Mesenchymal stem cell (in vitro differentiated cells and primary cell): ENCODE measurements at regions not wholly inside any gene's neighbourhood (a gene's known extent, or its start where the extent isn't known, plus 50 kb on each side); places are given as distances from the start of the nearest gene placed in this dataset.
"Not testable (repeated sequence)": the region's sequence is repeated elsewhere in the genome, so short reads cannot be mapped to it uniquely, and the experiment has no call there.

Source experiments
- DNase-seq: peaks from one replicate; pipeline ENCODE4 v3.0.0-alpha.2; 2013
- H2AFZ ChIP-seq: one replicate; pipeline ENCODE4 v1.6.1; 2013; ENCODE audit warnings: low read depth, mild to moderate bottlenecking, control low read depth, inconsistent platforms, low read length, moderate library complexity
- H2AK5ac ChIP-seq: 2 replicates; pipeline ENCODE4 v1.6.1; 2013; ENCODE audit warnings: low read length, moderate library complexity, mild to moderate bottlenecking, inconsistent platforms; ENCODE audit not compliant: severe bottlenecking
- H2BK120ac ChIP-seq: one replicate; pipeline ENCODE4 v1.6.1; 2013; ENCODE audit warnings: low read depth, mild to moderate bottlenecking, inconsistent platforms, low read length, moderate library complexity
- H2BK12ac ChIP-seq, 2 experiments: one replicate each; pipeline ENCODE4 v1.6.1; 2013; ENCODE audit warnings: inconsistent platforms in 2 of 2, low read length in 2 of 2, mild to moderate bottlenecking in 2 of 2, moderate library complexity in 2 of 2, control low read depth in 1 of 2
- H2BK15ac ChIP-seq: one replicate; pipeline ENCODE4 v1.6.1; 2013; ENCODE audit warnings: mild to moderate bottlenecking, low read depth, inconsistent platforms; ENCODE audit not compliant: poor library complexity, severe bottlenecking
- H2BK5ac ChIP-seq: 2 replicates; pipeline ENCODE4 v1.6.1; 2013; ENCODE audit warnings: low read depth, mild to moderate bottlenecking, low read length, control low read depth, inconsistent platforms; ENCODE audit not compliant: poor library complexity, severe bottlenecking
- H3K14ac ChIP-seq, 2 experiments: one replicate each; pipeline ENCODE4 v1.6.1; 2013; ENCODE audit warnings: inconsistent platforms in 2 of 2, low read length in 2 of 2, control low read depth in 1 of 2, mild to moderate bottlenecking in 1 of 2, moderate library complexity in 1 of 2
- H3K18ac ChIP-seq, 2 experiments: one replicate each; pipeline ENCODE4 v1.6.1; 2013; ENCODE audit warnings: inconsistent platforms in 2 of 2, low read length in 2 of 2, control low read depth in 1 of 2, low read depth in 1 of 2, mild to moderate bottlenecking in 1 of 2
- H3K23ac ChIP-seq, 2 experiments: one replicate each; pipeline ENCODE4 v1.6.1; 2013; ENCODE audit warnings: inconsistent platforms in 2 of 2, low read length in 2 of 2, mild to moderate bottlenecking in 2 of 2, moderate library complexity in 2 of 2, control low read depth in 1 of 2
- H3K27ac ChIP-seq: 2 replicates; pipeline ENCODE4 v1.5.1; 2013; ENCODE audit warnings: mild to moderate bottlenecking, moderate library complexity, low read length, control low read depth, inconsistent platforms; ENCODE audit not compliant: poor library complexity, severe bottlenecking
- H3K27me3 ChIP-seq, 2 experiments: 2 replicates each; pipeline versions ENCODE4 v1.6.1 to v1.7.0; 2013; ENCODE audit warnings: low read length in 2 of 2, mild to moderate bottlenecking in 2 of 2, moderate library complexity in 2 of 2, control low read depth in 1 of 2, inconsistent platforms in 1 of 2; ENCODE audit not compliant: control insufficient read depth in 1 of 2, insufficient read depth in 1 of 2
- H3K36me3 ChIP-seq, 2 experiments: 2 replicates each; pipeline versions ENCODE4 v1.6.1 to v1.7.0; 2013; ENCODE audit warnings: low read length in 2 of 2, control low read depth in 1 of 2, inconsistent platforms in 1 of 2, low read depth in 1 of 2, mild to moderate bottlenecking in 1 of 2; ENCODE audit not compliant: insufficient read depth in 2 of 2, control insufficient read depth in 1 of 2
- H3K4ac ChIP-seq, 2 experiments: one replicate each; pipeline ENCODE4 v1.6.1; 2013; ENCODE audit warnings: inconsistent platforms in 2 of 2, low read length in 2 of 2, mild to moderate bottlenecking in 2 of 2, moderate library complexity in 2 of 2, control low read depth in 1 of 2, low read depth in 1 of 2
- H3K4me1 ChIP-seq: 2 replicates; pipeline ENCODE4 v1.6.1; 2013; ENCODE audit warnings: low read depth, low read length, control low read depth; ENCODE audit not compliant: control insufficient read depth, insufficient read depth
- H3K4me2 ChIP-seq: 2 replicates; pipeline ENCODE4 v1.6.1; 2013; ENCODE audit warnings: low read length, mild to moderate bottlenecking, inconsistent platforms; ENCODE audit not compliant: poor library complexity, severe bottlenecking
- H3K4me3 ChIP-seq, 2 experiments: 2 replicates each; pipeline versions ENCODE4 v1.5.1 to v1.7.0; 2013; ENCODE audit warnings: low read length in 2 of 2, mild to moderate bottlenecking in 2 of 2, control low read depth in 1 of 2, low read depth in 1 of 2; ENCODE audit not compliant: insufficient read depth in 1 of 2
- H3K79me1 ChIP-seq: replicated peaks from 2 replicates; pipeline ENCODE4 v1.6.1; 2013; ENCODE audit warnings: mild to moderate bottlenecking, control low read depth, low read length, inconsistent platforms; ENCODE audit not compliant: poor library complexity, severe bottlenecking
- H3K9ac ChIP-seq: 2 replicates; pipeline ENCODE4 v1.7.0; 2013; ENCODE audit warnings: mild to moderate bottlenecking, low read length, moderate library complexity
- H3K9me3 ChIP-seq: 2 replicates; pipeline ENCODE4 v1.7.0; 2013; ENCODE audit warnings: mild to moderate bottlenecking, low read length; ENCODE audit not compliant: control insufficient read depth
- H4K8ac ChIP-seq: one replicate; pipeline ENCODE4 v1.6.1; 2013; ENCODE audit warnings: inconsistent platforms, mild to moderate bottlenecking, low read length, moderate library complexity
- H4K91ac ChIP-seq: one replicate; pipeline ENCODE4 v1.6.1; 2013; ENCODE audit warnings: mild to moderate bottlenecking, low read length, inconsistent platforms
- WGBS: methylation state at CpG from one replicate; pipeline ENCODE4 v1.1.7; 2013; ENCODE audit warnings: mixed read lengths; 5-methylcytosine and 5-hydroxymethylcytosine counted together

DNA sequence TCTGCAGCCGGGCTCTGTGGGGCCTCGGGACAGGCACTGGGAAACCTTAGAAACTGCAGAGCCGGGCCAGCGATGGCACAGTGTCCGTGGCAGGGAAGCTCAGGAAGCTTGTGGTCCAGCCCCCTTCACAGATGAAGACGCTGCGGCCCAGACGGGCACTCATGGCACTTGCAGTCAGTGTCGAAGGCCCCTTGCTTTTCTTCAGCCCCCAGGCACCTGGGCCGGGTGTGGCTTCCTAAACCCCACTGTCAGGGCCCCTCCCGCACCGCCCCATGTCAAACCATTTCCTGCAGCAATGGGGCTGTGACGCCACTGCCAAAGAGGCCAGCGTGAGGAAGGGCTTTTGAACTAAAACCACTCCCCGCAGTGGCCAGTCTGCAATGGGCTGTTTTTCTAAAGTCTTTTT, 164.0 kb downstream of the LAT start:
- peak overlapping the region; percentile 30 for H4K8ac ChIP-seq
- no peaks in the 10 kb centered on the region for H3K79me1 ChIP-seq
- no peak overlapping the region for H3K27ac ChIP-seq
- H3K9ac ChIP-seq = no peak overlapping the region
- H4K91ac ChIP-seq = no peak overlapping the region
- WGBS = 86% methylated on average over 15 of the region's 15 CpGs
- no peak overlapping the region for H2BK15ac ChIP-seq
- no peak overlapping the region for H3K23ac ChIP-seq
- no peaks in the 10 kb centered on the region for H3K4me1 ChIP-seq
- H3K4me2 ChIP-seq = no peak overlapping the region
- H3K4me3 ChIP-seq = no peak overlapping the region
- no peak for DNase-seq
- H3K4ac ChIP-seq = no peak overlapping the region
- H2BK120ac ChIP-seq = no peak overlapping the region
- no peak overlapping the region for H2BK5ac ChIP-seq
- H2AK5ac ChIP-seq = no peak overlapping the region
- H3K14ac ChIP-seq = no peak overlapping the region
- H3K36me3 ChIP-seq = no peaks in the 10 kb centered on the region
- no peak overlapping the region for H2BK12ac ChIP-seq
- no peaks in the 10 kb centered on the region for H3K27me3 ChIP-seq
- H2AFZ ChIP-seq = no peak overlapping the region
- H3K18ac ChIP-seq = no peak overlapping the region
- no peaks in the 10 kb centered on the region for H3K9me3 ChIP-seq

DNA sequence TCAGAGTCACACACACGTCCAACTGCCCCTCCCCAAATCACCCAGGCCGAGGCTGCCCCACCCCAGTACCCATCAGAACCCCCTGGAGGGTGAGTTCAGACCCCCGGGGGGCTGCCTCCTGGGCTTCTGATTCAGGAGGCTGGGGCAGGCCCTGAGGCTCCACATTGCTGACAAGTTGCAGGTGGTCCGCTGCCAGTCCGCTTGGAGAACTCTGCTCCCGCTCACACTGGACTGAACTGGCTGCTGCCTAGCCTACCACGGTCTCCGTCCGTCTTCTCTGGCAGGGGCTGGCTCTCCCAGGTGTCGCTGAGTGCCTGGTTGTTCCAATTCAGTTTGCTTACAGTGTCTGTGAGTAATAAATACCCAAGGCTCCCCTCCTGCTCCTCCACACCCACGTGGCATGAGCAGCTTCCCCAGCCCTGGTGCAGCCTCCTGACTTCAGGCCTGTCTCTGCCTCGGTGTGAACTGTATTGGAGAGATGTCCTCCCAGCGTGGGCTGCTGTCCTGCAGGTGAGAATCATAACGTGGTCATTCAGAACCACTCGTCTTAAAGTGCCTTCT, 163.4 kb downstream of the LAT start:
- Histone ChIP-seq H3K36me3 (no peaks in the 10 kb centered on the region), H2BK15ac (no peak overlapping the region), H3K4ac (no peak overlapping the region), H2BK120ac (no peak overlapping the region), H3K4me1 (no peaks in the 10 kb centered on the region), H2AK5ac (no peak overlapping the region), H3K4me2 (no peak overlapping the region), H3K4me3 (no peak overlapping the region), H3K18ac (no peak overlapping the region), H2BK5ac (no peak overlapping the region), H3K9me3 (no peaks in the 10 kb centered on the region), H3K27ac (no peak overlapping the region), H2AFZ (no peak overlapping the region), H3K9ac (no peak overlapping the region), H4K8ac (no peak overlapping the region), H3K14ac (peak overlapping the region in 1 of 2 experiments; percentile 36), H3K27me3 (no peaks in the 10 kb centered on the region), H4K91ac (no peak overlapping the region), H2BK12ac (no peak overlapping the region), H3K79me1 (no peaks in the 10 kb centered on the region), H3K23ac (no peak overlapping the region)
- 81% methylated on average over 15 of the region's 15 CpGs for WGBS
- no peak for DNase-seq

DNA sequence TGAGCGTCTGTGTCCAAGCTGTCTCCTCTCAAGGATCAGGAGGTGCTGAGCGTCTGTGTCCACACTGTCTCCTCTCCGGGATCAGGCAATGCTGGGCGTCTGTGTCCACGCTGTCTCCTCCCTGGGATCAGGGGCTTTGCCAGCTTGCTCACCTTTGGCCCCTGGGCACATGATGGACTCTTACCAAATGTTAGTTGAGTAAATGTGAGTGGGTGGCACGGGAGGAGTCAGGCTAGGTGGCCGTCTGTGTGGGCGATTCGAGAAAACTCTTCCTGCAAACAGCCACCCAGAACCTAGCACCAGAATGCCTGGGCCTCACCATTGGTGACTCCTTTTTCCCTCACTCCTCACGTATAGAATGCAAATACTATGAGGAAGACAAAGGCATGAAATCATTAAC, 162.9 kb downstream of the LAT start:
- not testable (repeated sequence) for H3K23ac ChIP-seq, H3K4me1 ChIP-seq, H3K9me3 ChIP-seq, H4K8ac ChIP-seq, H2BK120ac ChIP-seq, H2AFZ ChIP-seq, DNase-seq, H2BK12ac ChIP-seq, H3K4ac ChIP-seq, H2AK5ac ChIP-seq, H2BK15ac ChIP-seq, H3K4me2 ChIP-seq, H3K36me3 ChIP-seq, H3K9ac ChIP-seq, H3K14ac ChIP-seq, H3K18ac ChIP-seq, H4K91ac ChIP-seq, H2BK5ac ChIP-seq, H3K27me3 ChIP-seq, H3K4me3 ChIP-seq, H3K79me1 ChIP-seq, H3K27ac ChIP-seq
- WGBS = 95% methylated on average over 6 of the region's 10 CpGs

DNA sequence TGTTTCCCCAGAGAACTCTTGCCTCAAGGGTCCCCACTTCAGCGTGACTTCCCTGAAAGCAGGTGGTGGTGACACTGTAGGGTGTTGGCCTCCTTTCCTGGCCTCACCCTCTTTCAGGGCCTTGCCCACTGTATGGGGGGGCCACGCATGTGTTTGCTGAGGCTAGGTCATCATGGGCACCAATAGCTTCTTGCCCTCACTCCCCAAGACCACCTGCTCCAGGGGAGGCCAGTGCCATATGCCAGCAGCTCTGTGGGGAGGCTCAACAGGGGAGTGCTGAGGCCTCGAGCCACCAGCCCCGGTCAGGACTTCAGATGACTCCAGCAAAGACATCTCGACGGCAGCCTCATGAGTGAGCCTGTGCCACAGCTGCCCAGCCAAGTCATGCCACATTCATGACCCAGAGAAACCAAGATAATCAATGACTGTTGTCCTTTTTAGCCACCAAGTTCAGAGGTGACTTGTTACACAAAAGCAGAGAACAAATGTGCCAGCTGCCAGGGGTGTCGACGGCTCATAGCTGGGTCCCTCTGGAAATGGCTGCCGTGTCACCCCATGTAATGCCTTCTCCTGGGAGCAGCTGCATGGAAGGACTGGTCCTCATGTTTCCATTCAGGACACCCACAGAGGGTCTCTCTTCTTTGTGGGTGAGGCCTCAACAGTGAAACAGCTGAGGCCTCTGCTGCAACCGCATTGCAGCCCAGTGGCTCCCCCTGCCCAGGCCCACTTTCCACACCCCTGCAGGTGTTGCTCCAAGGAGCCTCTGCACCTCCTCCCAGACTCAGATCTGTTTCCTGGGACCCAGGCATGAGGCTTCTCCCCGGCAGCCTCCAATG, 162.2 kb downstream of the LAT start:
- H3K79me1 ChIP-seq, H2AK5ac ChIP-seq, H4K91ac ChIP-seq, H4K8ac ChIP-seq, H3K4ac ChIP-seq, H3K23ac ChIP-seq, H2BK120ac ChIP-seq, H3K4me3 ChIP-seq, H3K27me3 ChIP-seq, H3K9ac ChIP-seq, H3K9me3 ChIP-seq, H3K4me1 ChIP-seq, H2AFZ ChIP-seq, H2BK12ac ChIP-seq, H2BK15ac ChIP-seq, H2BK5ac ChIP-seq, H3K4me2 ChIP-seq, DNase-seq, H3K36me3 ChIP-seq, H3K27ac ChIP-seq, H3K18ac ChIP-seq: not testable (repeated sequence)
- 94% methylated on average over 11 of the region's 11 CpGs for WGBS
- peak overlapping the region in 1 of 2 experiments; percentile 48 for H3K14ac ChIP-seq
